ENCODE measurements at regions not wholly inside any gene's neighbourhood (a gene's known extent, or its start where the extent isn't known, plus 50 kb on each side); places are given as distances from the start of the nearest gene placed in this dataset.

GRCh38 chr9:118223111-118223510, 518.9 kb downstream of the TLR4 start:
- TF ChIP-seq CTCF (conservative IDR thresholded peaks at IDR 0.05; ENCODE audit: low read length): no peak
- no peak overlapping the region for H3K4me3 ChIP-seq (ENCODE audit: low read length)
- DNase-seq (ENCODE audit: low read depth): no peak

GRCh38 chr9:118230329-118230728, 526.1 kb downstream of the TLR4 start:
- TF ChIP-seq CTCF (conservative IDR thresholded peaks at IDR 0.05; ENCODE audit: low read length): no peak
- DNase-seq (ENCODE audit: low read depth): peak; percentile 0
- no peak overlapping the region for H3K4me3 ChIP-seq (ENCODE audit: low read length)

- no peak for TF ChIP-seq CTCF (conservative IDR thresholded peaks at IDR 0.05; ENCODE audit: low read length)
- H3K4me3 ChIP-seq (ENCODE audit: low read length): no peak overlapping the region
- no peak for DNase-seq (ENCODE audit: low read depth)
Measured at GRCh38 chr9:118236625-118237024, 532.4 kb downstream of the TLR4 start.

GRCh38 chr9:118238139-118238538, 533.9 kb downstream of the TLR4 start:
- no peak for DNase-seq (ENCODE audit: low read depth)
- TF ChIP-seq CTCF (conservative IDR thresholded peaks at IDR 0.05; ENCODE audit: low read length): no peak
- H3K4me3 ChIP-seq (ENCODE audit: low read length): no peak overlapping the region

GRCh38 chr9:118252027-118252426, 547.8 kb downstream of the TLR4 start:
- DNase-seq (ENCODE audit: low read depth): no peak
- H3K4me3 ChIP-seq (ENCODE audit: low read length): no peak overlapping the region
- no peak for TF ChIP-seq CTCF (conservative IDR thresholded peaks at IDR 0.05; ENCODE audit: low read length)

- H3K4me3 ChIP-seq (ENCODE audit: low read length): no peak overlapping the region
- no peak for DNase-seq (ENCODE audit: low read depth)
- TF ChIP-seq CTCF (conservative IDR thresholded peaks at IDR 0.05; ENCODE audit: low read length): no peak
Measured at GRCh38 chr9:118262191-118262590, 558.0 kb downstream of the TLR4 start.

GRCh38 chr9:118263949-118264348, 559.7 kb downstream of the TLR4 start:
- no peak for DNase-seq (ENCODE audit: low read depth)
- TF ChIP-seq CTCF (conservative IDR thresholded peaks at IDR 0.05; ENCODE audit: low read length): no peak
- no peak overlapping the region for H3K4me3 ChIP-seq (ENCODE audit: low read length)

Measured in AG10803 (cell line).